Stimulated activated naive CD8-positive, alpha-beta T cell treated with anti-CD3 and anti-CD28 coated beads, Interleukin-15, Interleukin-2, amounts not matched to agents 100 ng/mL and 50 ng/mL, for 24 hours (primary cell): ENCODE measurements at regions not wholly inside any gene's neighbourhood (a gene's known extent, or its start where the extent isn't known, plus 50 kb on each side); places are given as distances from the start of the nearest gene placed in this dataset.

Source experiments
- H3K27ac Mint-ChIP-seq: one replicate; pipeline ENCODE4 v1.8.0; 2021; ENCODE audit warnings: mild to moderate bottlenecking, mixed read lengths
- H3K27me3 Mint-ChIP-seq: one replicate; pipeline ENCODE4 v1.8.0; 2021; ENCODE audit warnings: mixed read lengths
- H3K36me3 Mint-ChIP-seq: one replicate; pipeline ENCODE4 v1.8.0; 2021; ENCODE audit warnings: low read depth, mixed read lengths
- H3K4me1 Mint-ChIP-seq: one replicate; pipeline ENCODE4 v1.8.0; 2021; ENCODE audit warnings: low read depth, mixed read lengths
- H3K4me3 Mint-ChIP-seq: one replicate; pipeline ENCODE4 v1.8.0; 2021; ENCODE audit warnings: mild to moderate bottlenecking, mixed read lengths
- H3K9me3 Mint-ChIP-seq: one replicate; pipeline ENCODE4 v1.8.0; 2021; ENCODE audit warnings: mixed read lengths

GRCh38 chr3:59401924-59402323 lies 352.1 kb upstream of the CFAP20DC start:
- no peaks in the 10 kb centered on the region for H3K27me3 Mint-ChIP-seq
- H3K27ac Mint-ChIP-seq, result no peak overlapping the region
- H3K9me3 Mint-ChIP-seq, result no peaks in the 10 kb centered on the region
- H3K4me3 Mint-ChIP-seq, result no peak overlapping the region
- peaks cover 5% of the 10 kb centered on the region for H3K4me1 Mint-ChIP-seq
- H3K36me3 Mint-ChIP-seq, result no peaks in the 10 kb centered on the region

GRCh38 chr3:59392116-59392515 lies 342.3 kb upstream of the CFAP20DC start:
- H3K36me3 Mint-ChIP-seq, result no peaks in the 10 kb centered on the region

GRCh38 chr3:59391131-59391530 lies 341.3 kb upstream of the CFAP20DC start:
- H3K9me3 Mint-ChIP-seq, result no peaks in the 10 kb centered on the region
- H3K27me3 Mint-ChIP-seq, result no peaks in the 10 kb centered on the region
- peaks cover 2% of the 10 kb centered on the region for H3K36me3 Mint-ChIP-seq
- no peak overlapping the region for H3K27ac Mint-ChIP-seq
- H3K4me1 Mint-ChIP-seq, result peaks cover 46% of the 10 kb centered on the region
- no peak overlapping the region for H3K4me3 Mint-ChIP-seq

More at GRCh38 chr3:59392116-59392515, 342.3 kb upstream of the CFAP20DC start:
- Mint-ChIP-seq H3K4me1 (peaks cover 37% of the 10 kb centered on the region), H3K9me3 (no peaks in the 10 kb centered on the region), H3K27me3 (no peaks in the 10 kb centered on the region), H3K27ac (no peak overlapping the region), H3K4me3 (no peak overlapping the region)

- H3K4me1 Mint-ChIP-seq, result peaks cover 71% of the 10 kb centered on the region
- H3K9me3 Mint-ChIP-seq, result no peaks in the 10 kb centered on the region
- H3K4me3 Mint-ChIP-seq, result peak overlapping the region; percentile 69
- peak overlapping the region; percentile 97 for H3K27ac Mint-ChIP-seq
- H3K36me3 Mint-ChIP-seq, result peaks cover 5% of the 10 kb centered on the region
- H3K27me3 Mint-ChIP-seq, result no peaks in the 10 kb centered on the region
Measured at GRCh38 chr3:59388555-59389270, 338.9 kb upstream of the CFAP20DC start.

GRCh38 chr3:59386165-59386564 lies 336.3 kb upstream of the CFAP20DC start:
- Mint-ChIP-seq H3K36me3 (peaks cover 5% of the 10 kb centered on the region), H3K4me3 (peak overlapping the region; percentile 72), H3K27me3 (no peaks in the 10 kb centered on the region), H3K9me3 (no peaks in the 10 kb centered on the region), H3K27ac (peak overlapping the region; percentile 97), H3K4me1 (peaks cover 91% of the 10 kb centered on the region)

- H3K4me3 Mint-ChIP-seq, result no peak overlapping the region
- peaks cover 88% of the 10 kb centered on the region for H3K4me1 Mint-ChIP-seq
- H3K27ac Mint-ChIP-seq, result peak overlapping the region; percentile 97
- H3K9me3 Mint-ChIP-seq, result no peaks in the 10 kb centered on the region
- H3K27me3 Mint-ChIP-seq, result no peaks in the 10 kb centered on the region
- peaks cover 5% of the 10 kb centered on the region for H3K36me3 Mint-ChIP-seq
Measured at GRCh38 chr3:59385547-59385946, 335.7 kb upstream of the CFAP20DC start.

GRCh38 chr3:59381282-59381681 lies 331.5 kb upstream of the CFAP20DC start:
- peaks cover 5% of the 10 kb centered on the region for H3K9me3 Mint-ChIP-seq
- no peak overlapping the region for H3K27ac Mint-ChIP-seq
- H3K36me3 Mint-ChIP-seq, result peaks cover 4% of the 10 kb centered on the region
- H3K4me1 Mint-ChIP-seq, result peaks cover 46% of the 10 kb centered on the region
- H3K27me3 Mint-ChIP-seq, result no peaks in the 10 kb centered on the region
- H3K4me3 Mint-ChIP-seq, result no peak overlapping the region

GRCh38 chr3:59380146-59380545 lies 330.3 kb upstream of the CFAP20DC start:
- Mint-ChIP-seq H3K27ac (no peak overlapping the region), H3K4me3 (no peak overlapping the region), H3K36me3 (no peaks in the 10 kb centered on the region), H3K9me3 (peaks cover 5% of the 10 kb centered on the region), H3K27me3 (no peaks in the 10 kb centered on the region), H3K4me1 (peaks cover 35% of the 10 kb centered on the region)

- H3K4me3 Mint-ChIP-seq, result no peak overlapping the region
- no peaks in the 10 kb centered on the region for H3K27me3 Mint-ChIP-seq
- H3K27ac Mint-ChIP-seq, result no peak overlapping the region
Measured at GRCh38 chr3:59374818-59375211, 325.0 kb upstream of the CFAP20DC start.

GRCh38 chr3:59374091-59374817 lies 324.4 kb upstream of the CFAP20DC start:
- H3K36me3 Mint-ChIP-seq, result no peaks in the 10 kb centered on the region
- H3K27ac Mint-ChIP-seq, result no peak overlapping the region
- H3K4me3 Mint-ChIP-seq, result no peak overlapping the region

More at GRCh38 chr3:59374818-59375211, 325.0 kb upstream of the CFAP20DC start:
- peaks cover 4% of the 10 kb centered on the region for H3K4me1 Mint-ChIP-seq
- H3K36me3 Mint-ChIP-seq, result no peaks in the 10 kb centered on the region
- peaks cover 5% of the 10 kb centered on the region for H3K9me3 Mint-ChIP-seq

GRCh38 chr3:59372346-59372745 lies 322.5 kb upstream of the CFAP20DC start:
- Mint-ChIP-seq H3K27me3 (no peaks in the 10 kb centered on the region), H3K4me1 (peaks cover 23% of the 10 kb centered on the region), H3K27ac (no peak overlapping the region), H3K9me3 (no peaks in the 10 kb centered on the region), H3K4me3 (no peak overlapping the region), H3K36me3 (no peaks in the 10 kb centered on the region)

More at GRCh38 chr3:59374091-59374817, 324.4 kb upstream of the CFAP20DC start:
- Mint-ChIP-seq H3K27me3 (no peaks in the 10 kb centered on the region), H3K4me1 (peaks cover 9% of the 10 kb centered on the region), H3K9me3 (peaks cover 5% of the 10 kb centered on the region)

GRCh38 chr3:59368900-59369675 lies 319.3 kb upstream of the CFAP20DC start:
- no peaks in the 10 kb centered on the region for H3K27me3 Mint-ChIP-seq
- H3K4me3 Mint-ChIP-seq, result no peak overlapping the region
- H3K27ac Mint-ChIP-seq, result no peak overlapping the region
- H3K9me3 Mint-ChIP-seq, result no peaks in the 10 kb centered on the region
- H3K4me1 Mint-ChIP-seq, result peaks cover 31% of the 10 kb centered on the region
- no peaks in the 10 kb centered on the region for H3K36me3 Mint-ChIP-seq

- H3K36me3 Mint-ChIP-seq, result no peaks in the 10 kb centered on the region
Measured at GRCh38 chr3:59367150-59367549, 317.3 kb upstream of the CFAP20DC start.

GRCh38 chr3:59366218-59366617 lies 316.4 kb upstream of the CFAP20DC start:
- Mint-ChIP-seq H3K9me3 (no peaks in the 10 kb centered on the region), H3K4me3 (no peak overlapping the region), H3K4me1 (peaks cover 31% of the 10 kb centered on the region), H3K36me3 (no peaks in the 10 kb centered on the region), H3K27me3 (no peaks in the 10 kb centered on the region), H3K27ac (no peak overlapping the region)

More at GRCh38 chr3:59367150-59367549, 317.3 kb upstream of the CFAP20DC start:
- no peaks in the 10 kb centered on the region for H3K27me3 Mint-ChIP-seq
- H3K27ac Mint-ChIP-seq, result no peak overlapping the region
- H3K9me3 Mint-ChIP-seq, result no peaks in the 10 kb centered on the region
- no peak overlapping the region for H3K4me3 Mint-ChIP-seq
- peaks cover 31% of the 10 kb centered on the region for H3K4me1 Mint-ChIP-seq

- Mint-ChIP-seq H3K27ac (no peak overlapping the region), H3K4me1 (peaks cover 29% of the 10 kb centered on the region), H3K4me3 (no peak overlapping the region), H3K36me3 (no peaks in the 10 kb centered on the region), H3K9me3 (no peaks in the 10 kb centered on the region), H3K27me3 (no peaks in the 10 kb centered on the region)
Measured at GRCh38 chr3:59364496-59364895, 314.7 kb upstream of the CFAP20DC start.
